HEK293 (cell line): ENCODE measurements at regions not wholly inside any gene's neighbourhood (a gene's known extent, or its start where the extent isn't known, plus 50 kb on each side); places are given as distances from the start of the nearest gene placed in this dataset.

Experiments used
- CTCF ChIA-PET: fragments of 350-600 bp; formaldehyde crosslinking; extraction: SDS; loops from one replicate; lab custom pipeline; 2021; ENCODE audit warnings: antibody characterized with exemption; lab: Yijun Ruan, JAX
- POLR2A ChIA-PET: fragments of 300-600 bp; formaldehyde crosslinking; extraction: SDS; loops from one replicate; lab custom pipeline; 2020; ENCODE audit warnings: antibody characterized with exemption, inconsistent platforms; lab: Yijun Ruan, JAX
- H3K27ac ChIP-seq: fragments of 200-500 bp; sonication (Bioruptor generic); 2 replicates; pipeline ENCODE4 v1.5.1; 2014; ENCODE audit warnings: low read depth, low read length, control low read depth, inconsistent platforms; ENCODE audit errors: extremely low read depth
- H3K36me3 ChIP-seq, 2 experiments: fragments of 200-500 bp in 1 of 2; sonication (Bioruptor generic) in 1 of 2; 1 replicate in 1 of 2; 2 replicates in 1 of 2; pipeline ENCODE4 v1.5.1; 2014 to 2017; ENCODE audit warnings: inconsistent platforms in 2 of 2, low read length in 2 of 2; ENCODE audit not compliant: control insufficient read depth in 2 of 2, insufficient read depth in 1 of 2
- H3K4me1 ChIP-seq: fragments of 200-500 bp; sonication (Bioruptor generic); 2 replicates; pipeline ENCODE4 v1.5.1; 2014; ENCODE audit warnings: mild to moderate bottlenecking, low read length, inconsistent platforms; ENCODE audit not compliant: control insufficient read depth, insufficient read depth
- H3K4me3 ChIP-seq: 2 replicates; pipeline ENCODE4 v1.5.1; 2011; ENCODE audit warnings: low read depth, mild to moderate bottlenecking, control low read depth, low read length, moderate library complexity
- H3K9me3 ChIP-seq: fragments of 200-500 bp; sonication (Bioruptor generic); 2 replicates; pipeline ENCODE4 v1.5.1; 2014; ENCODE audit warnings: low read depth, low read length, inconsistent platforms; ENCODE audit not compliant: control insufficient read depth, insufficient read depth
- EGR2 ChIP-seq: fragments of 450-650 bp; formaldehyde crosslinking; IDR thresholded peaks from 2 replicates; pipeline ENCODE4 v1.5.1; 2016; ENCODE audit warnings: low read depth, missing biosample characterization, missing genetic modification characterization
- HOXC10 ChIP-seq: sonication (generic); formaldehyde crosslinking; IDR thresholded peaks from 2 replicates; pipeline ENCODE4 v1.8.1; 2023; ENCODE audit warnings: mild to moderate bottlenecking, missing genetic modification reagents
- MEIS1 ChIP-seq: sonication (generic); formaldehyde crosslinking; IDR thresholded peaks from 2 replicates; pipeline ENCODE4 v1.8.1; 2022; ENCODE audit warnings: missing genetic modification reagents, mild to moderate bottlenecking, borderline replicate concordance
- MYNN ChIP-seq: fragments of 450-650 bp; formaldehyde crosslinking; IDR thresholded peaks from 2 replicates; pipeline ENCODE4 v1.5.1; 2016; ENCODE audit warnings: missing biosample characterization, missing genetic modification characterization, borderline replicate concordance
- PRDM1 ChIP-seq: fragments of 450-650 bp; formaldehyde crosslinking; IDR thresholded peaks from 2 replicates; pipeline ENCODE4; 2016; ENCODE audit warnings: missing biosample characterization, missing genetic modification characterization
- RBAK ChIP-seq: fragments of 450-650 bp; formaldehyde crosslinking; IDR thresholded peaks from 2 replicates; pipeline ENCODE4 v1.5.1; 2016; ENCODE audit warnings: missing biosample characterization, missing genetic modification characterization
- SP2 ChIP-seq: fragments of 450-650 bp; formaldehyde crosslinking; IDR thresholded peaks from 2 replicates; pipeline ENCODE4 v1.5.1; 2016; ENCODE audit warnings: missing biosample characterization, missing genetic modification characterization
- YY2 ChIP-seq: fragments of 450-650 bp; formaldehyde crosslinking; IDR thresholded peaks from 2 replicates; pipeline ENCODE4 v1.5.1; 2016; ENCODE audit warnings: missing biosample characterization, missing genetic modification characterization
- ZBTB21 ChIP-seq: fragments of 450-650 bp; formaldehyde crosslinking; IDR thresholded peaks from 2 replicates; pipeline ENCODE4 v1.5.1; 2017; ENCODE audit warnings: missing biosample characterization, missing genetic modification characterization
- ZFHX2 ChIP-seq: fragments of 450-650 bp; formaldehyde crosslinking; conservative IDR thresholded peaks from 2 replicates; pipeline ENCODE4 v1.5.1; 2016; ENCODE audit warnings: missing biosample characterization, missing genetic modification characterization
- ZNF138 ChIP-seq: fragments of 450-650 bp; formaldehyde crosslinking; IDR thresholded peaks from 2 replicates; pipeline ENCODE4 v1.5.1; 2016; ENCODE audit warnings: missing biosample characterization, missing genetic modification characterization, borderline replicate concordance
- ZNF146 ChIP-seq: fragments of 450-650 bp; formaldehyde crosslinking; IDR thresholded peaks from 2 replicates; pipeline ENCODE4 v1.5.1; 2016; ENCODE audit warnings: missing biosample characterization, missing genetic modification characterization
- ZNF157 ChIP-seq: fragments of 450-650 bp; formaldehyde crosslinking; IDR thresholded peaks from 2 replicates; pipeline ENCODE4 v1.5.1; 2016; ENCODE audit warnings: missing biosample characterization, missing genetic modification characterization
- ZNF24 ChIP-seq: fragments of 450-650 bp; formaldehyde crosslinking; IDR thresholded peaks from 2 replicates; pipeline ENCODE4 v1.5.1; 2016; ENCODE audit warnings: missing biosample characterization, missing genetic modification characterization
- ZNF248 ChIP-seq: fragments of 450-650 bp; formaldehyde crosslinking; IDR thresholded peaks from 2 replicates; pipeline ENCODE4 v1.5.1; 2017; ENCODE audit warnings: missing biosample characterization, missing genetic modification characterization
- ZNF366 ChIP-seq: fragments of 450-650 bp; formaldehyde crosslinking; conservative IDR thresholded peaks from 2 replicates; pipeline ENCODE4 v1.5.1; 2016; ENCODE audit warnings: missing biosample characterization, missing genetic modification characterization
- ZNF416 ChIP-seq: fragments of 450-650 bp; formaldehyde crosslinking; IDR thresholded peaks from 2 replicates; pipeline ENCODE4 v1.5.1; 2016; ENCODE audit warnings: missing biosample characterization, missing genetic modification characterization
- ZNF423 ChIP-seq: fragments of 450-650 bp; formaldehyde crosslinking; IDR thresholded peaks from 2 replicates; pipeline ENCODE4 v1.5.1; 2016; ENCODE audit warnings: missing biosample characterization, missing genetic modification characterization
- ZNF48 ChIP-seq: fragments of 450-650 bp; formaldehyde crosslinking; IDR thresholded peaks from 2 replicates; pipeline ENCODE4 v1.5.1; 2016; ENCODE audit warnings: missing biosample characterization, missing genetic modification characterization
- ZNF514 ChIP-seq: fragments of 450-650 bp; formaldehyde crosslinking; IDR thresholded peaks from 2 replicates; pipeline ENCODE4 v1.5.1; 2016; ENCODE audit warnings: missing biosample characterization, missing genetic modification characterization
- ZNF529 ChIP-seq: fragments of 450-650 bp; formaldehyde crosslinking; IDR thresholded peaks from 2 replicates; pipeline ENCODE4 v1.5.1; 2017; ENCODE audit warnings: missing genetic modification characterization, missing biosample characterization; ENCODE audit not compliant: insufficient replicate concordance
- ZNF544 ChIP-seq: fragments of 450-650 bp; formaldehyde crosslinking; IDR thresholded peaks from 2 replicates; pipeline ENCODE4 v1.5.0; 2017; ENCODE audit warnings: missing biosample characterization, missing genetic modification characterization
- ZNF621 ChIP-seq: fragments of 450-650 bp; formaldehyde crosslinking; IDR thresholded peaks from 2 replicates; pipeline ENCODE4 v1.5.1; 2017; ENCODE audit warnings: missing biosample characterization, missing genetic modification characterization
- ZNF623 ChIP-seq: fragments of 450-650 bp; formaldehyde crosslinking; IDR thresholded peaks from 2 replicates; pipeline ENCODE4 v1.5.1; 2016; ENCODE audit warnings: missing biosample characterization, missing genetic modification characterization
- ZNF830 ChIP-seq: fragments of 450-650 bp; IDR thresholded peaks from 2 replicates; pipeline ENCODE4 v1.5.0; 2018; ENCODE audit warnings: missing biosample characterization, missing genetic modification characterization, low read depth, mild to moderate bottlenecking, moderate library complexity
- ZNF837 ChIP-seq: fragments of 450-650 bp; formaldehyde crosslinking; IDR thresholded peaks from 2 replicates; pipeline ENCODE4 v1.5.1; 2016; ENCODE audit warnings: missing biosample characterization, missing genetic modification characterization
- ZSCAN16 ChIP-seq: fragments of 450-650 bp; formaldehyde crosslinking; IDR thresholded peaks from 2 replicates; pipeline ENCODE4 v1.5.1; 2016; ENCODE audit warnings: missing biosample characterization, missing genetic modification characterization
- TF ChIP-seq, protein P1 (sequence below): fragments of 450-650 bp; formaldehyde crosslinking; IDR thresholded peaks from 2 replicates; pipeline ENCODE4 v1.5.1; 2016; ENCODE audit warnings: missing biosample characterization, missing genetic modification characterization
- TF ChIP-seq, protein P2 (sequence below): fragments of 450-650 bp; formaldehyde crosslinking; IDR thresholded peaks from 2 replicates; pipeline ENCODE4 v1.5.1; 2017; ENCODE audit warnings: missing biosample characterization, missing genetic modification characterization
- TF ChIP-seq, protein P3 (sequence below): fragments of 450-650 bp; IDR thresholded peaks from 2 replicates; pipeline ENCODE4 v1.5.1; 2018; ENCODE audit warnings: missing biosample characterization, mild to moderate bottlenecking, missing genetic modification characterization
- TF ChIP-seq, protein P4 (sequence below): fragments of 450-650 bp; formaldehyde crosslinking; IDR thresholded peaks from 2 replicates; pipeline ENCODE4 v1.5.1; 2016; ENCODE audit warnings: missing biosample characterization, missing genetic modification characterization

DNA sequence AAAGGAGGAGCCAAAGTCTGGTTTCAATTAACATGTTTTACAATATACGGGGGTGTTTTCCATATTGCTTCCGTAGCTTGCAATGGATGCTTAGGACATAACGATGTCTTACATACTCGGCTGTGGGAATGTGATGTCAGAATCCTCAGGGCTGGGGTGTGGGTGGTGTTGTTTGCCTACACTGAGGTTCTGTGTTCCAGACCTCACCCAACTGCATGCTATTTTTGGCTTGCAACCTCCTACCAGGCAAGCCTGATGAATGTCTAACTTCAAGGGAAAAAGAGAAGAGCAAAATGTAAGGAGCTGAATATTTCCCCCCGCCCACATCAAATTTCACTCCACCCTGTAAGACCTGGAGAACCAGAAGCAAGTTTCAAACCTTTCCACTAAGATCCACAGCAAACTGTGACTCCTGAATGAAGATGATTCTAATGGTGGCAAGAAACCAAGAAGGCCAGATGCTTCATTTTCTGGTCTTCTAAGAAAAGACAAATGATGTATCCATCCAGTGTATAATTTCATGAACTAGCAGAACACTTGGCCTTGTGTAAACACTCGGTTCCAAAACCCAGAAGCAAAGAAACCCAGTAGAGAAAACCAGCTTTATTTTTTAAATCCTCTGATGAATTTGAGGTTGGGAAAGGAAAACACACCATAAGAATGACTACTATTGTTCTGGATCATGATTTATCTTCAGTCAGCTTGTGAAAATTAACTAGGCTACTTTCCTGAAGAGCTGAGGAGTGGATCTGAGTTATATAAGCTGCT lies 227.9 kb downstream of the DACT1 start:
- H3K27ac ChIP-seq, result no peak overlapping the region
- POLR2A ChIA-PET, result no interaction called here
- no peaks in the 10 kb centered on the region for H3K36me3 ChIP-seq
- no peak for TF ChIP-seq ZNF416 (tag by site-specific recombination)
- TF ChIP-seq, protein P1, sequence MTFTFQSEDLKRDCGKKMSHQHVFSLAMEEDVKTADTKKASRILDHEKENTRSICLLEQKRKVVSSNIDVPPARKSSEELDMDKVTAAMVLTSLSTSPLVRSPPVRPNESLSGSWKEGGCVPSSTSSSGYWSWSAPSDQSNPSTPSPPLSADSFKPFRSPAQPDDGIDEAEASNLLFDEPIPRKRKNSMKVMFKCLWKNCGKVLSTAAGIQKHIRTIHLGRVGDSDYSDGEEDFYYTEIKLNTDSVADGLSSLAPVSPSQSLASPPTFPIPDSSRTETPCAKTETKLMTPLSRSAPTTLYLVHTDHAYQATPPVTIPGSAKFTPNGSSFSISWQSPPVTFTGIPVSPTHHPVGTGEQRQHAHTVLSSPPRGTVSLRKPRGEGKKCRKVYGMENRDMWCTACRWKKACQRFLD (tag by site-specific recombination), result no peak
- no peak for TF ChIP-seq ZNF423 (tag by site-specific recombination)
- peak; percentile 79 for TF ChIP-seq EGR2 (tag by site-specific recombination)
- TF ChIP-seq ZFHX2, result peak; percentile 89
- TF ChIP-seq ZNF48 (tag by site-specific recombination), result no peak
- TF ChIP-seq, all 188 proteins: peak for 2
- H3K4me3 ChIP-seq, result no peak overlapping the region
- H3K9me3 ChIP-seq, result no peaks in the 10 kb centered on the region
- H3K4me1 ChIP-seq, result peaks cover 8% of the 10 kb centered on the region; the same call in 1 of the 2 replicates
- CTCF ChIA-PET, result interaction anchor here (0.5 to 0.9 kb wide), 3 partner anchors 11 to 254 kb away, joined by 3 to 6 read pairs (median 4); no protein-coding TSS in a partner anchor

DNA sequence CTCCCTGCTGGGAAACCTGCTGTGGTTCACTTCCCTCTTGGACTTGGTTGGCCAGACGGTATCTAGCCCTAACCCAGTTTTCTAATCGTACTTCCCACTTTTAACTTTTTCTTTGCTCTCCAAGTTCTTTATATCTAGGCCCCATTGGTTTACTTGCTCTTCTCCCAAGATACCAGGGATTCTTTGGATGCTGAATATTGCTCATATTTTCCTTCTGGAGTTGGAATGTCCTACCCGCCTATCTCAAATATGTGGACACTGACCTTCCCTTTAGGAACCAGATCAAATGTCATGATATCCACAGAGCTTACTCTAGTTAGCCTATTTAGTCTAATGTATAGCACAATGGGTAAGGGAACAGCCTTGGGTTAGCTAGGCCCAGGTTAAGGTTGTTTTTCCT lies 228.6 kb downstream of the DACT1 start:
- no peaks in the 10 kb centered on the region for H3K36me3 ChIP-seq
- ChIA-PET CTCF (interaction anchor here (0.5 to 0.9 kb wide), 3 partner anchors 10 to 253 kb away, joined by 3 to 6 read pairs (median 4); no protein-coding TSS in a partner anchor), POLR2A (no interaction called here)

DNA sequence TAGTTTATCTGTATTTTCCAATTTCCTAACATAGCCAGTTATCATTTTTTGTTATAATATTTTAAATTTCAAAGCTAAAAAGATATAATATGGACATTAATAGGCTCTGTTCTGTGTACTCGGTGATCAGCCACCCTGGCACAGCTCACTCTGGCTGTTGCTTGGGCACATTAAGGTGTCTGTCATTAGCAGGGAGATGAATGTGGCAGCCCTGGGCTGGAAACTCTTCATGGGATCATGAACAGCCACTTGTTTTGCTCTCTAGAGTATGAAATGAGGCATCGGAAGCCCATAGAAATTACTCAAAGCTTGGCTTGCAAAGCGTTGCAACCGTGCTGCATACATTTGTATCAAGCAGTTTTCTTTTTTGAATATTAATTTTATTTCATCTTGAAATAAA lies 233.2 kb downstream of the DACT1 start:
- Histone ChIP-seq H3K4me3 (no peak overlapping the region), H3K36me3 (no peaks in the 10 kb centered on the region), H3K4me1 (peaks cover 8% of the 10 kb centered on the region), H3K9me3 (no peaks in the 10 kb centered on the region), H3K27ac (no peak overlapping the region)
- ChIA-PET CTCF (interaction anchor here (0.6 kb wide), 1 partner anchor 253 kb away, joined by 3 read pairs; no protein-coding TSS in a partner anchor), POLR2A (no interaction called here)
- TF ChIP-seq ZNF157 (tag by site-specific recombination) (no peak), PRDM1 (no peak), ZNF837 (tag by site-specific recombination) (no peak), SP2 (tag by site-specific recombination) (no peak), RBAK (no peak)
- TF ChIP-seq, protein P2, sequence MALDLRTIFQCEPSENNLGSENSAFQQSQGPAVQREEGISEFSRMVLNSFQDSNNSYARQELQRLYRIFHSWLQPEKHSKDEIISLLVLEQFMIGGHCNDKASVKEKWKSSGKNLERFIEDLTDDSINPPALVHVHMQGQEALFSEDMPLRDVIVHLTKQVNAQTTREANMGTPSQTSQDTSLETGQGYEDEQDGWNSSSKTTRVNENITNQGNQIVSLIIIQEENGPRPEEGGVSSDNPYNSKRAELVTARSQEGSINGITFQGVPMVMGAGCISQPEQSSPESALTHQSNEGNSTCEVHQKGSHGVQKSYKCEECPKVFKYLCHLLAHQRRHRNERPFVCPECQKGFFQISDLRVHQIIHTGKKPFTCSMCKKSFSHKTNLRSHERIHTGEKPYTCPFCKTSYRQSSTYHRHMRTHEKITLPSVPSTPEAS (tag by site-specific recombination), result no peak
- TF ChIP-seq, protein P3, sequence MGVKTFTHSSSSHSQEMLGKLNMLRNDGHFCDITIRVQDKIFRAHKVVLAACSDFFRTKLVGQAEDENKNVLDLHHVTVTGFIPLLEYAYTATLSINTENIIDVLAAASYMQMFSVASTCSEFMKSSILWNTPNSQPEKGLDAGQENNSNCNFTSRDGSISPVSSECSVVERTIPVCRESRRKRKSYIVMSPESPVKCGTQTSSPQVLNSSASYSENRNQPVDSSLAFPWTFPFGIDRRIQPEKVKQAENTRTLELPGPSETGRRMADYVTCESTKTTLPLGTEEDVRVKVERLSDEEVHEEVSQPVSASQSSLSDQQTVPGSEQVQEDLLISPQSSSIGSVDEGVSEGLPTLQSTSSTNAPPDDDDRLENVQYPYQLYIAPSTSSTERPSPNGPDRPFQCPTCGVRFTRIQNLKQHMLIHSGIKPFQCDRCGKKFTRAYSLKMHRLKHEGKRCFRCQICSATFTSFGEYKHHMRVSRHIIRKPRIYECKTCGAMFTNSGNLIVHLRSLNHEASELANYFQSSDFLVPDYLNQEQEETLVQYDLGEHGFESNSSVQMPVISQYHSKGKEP (tag by site-specific recombination), result no peak

More for the DNA sequence above, 228.6 kb downstream of the DACT1 start:
- no peaks in the 10 kb centered on the region for H3K9me3 ChIP-seq
- H3K27ac ChIP-seq, result no peak overlapping the region
- H3K4me3 ChIP-seq, result no peak overlapping the region
- TF ChIP-seq YY2, result no peak
- no peak for TF ChIP-seq ZNF146 (tag by site-specific recombination)
- no peak for TF ChIP-seq ZNF621 (tag by site-specific recombination)
- TF ChIP-seq HOXC10 (CRISPR knock-in tag), result no peak
- no peak for TF ChIP-seq ZNF366 (tag by site-specific recombination)
- no peak for TF ChIP-seq ZNF830 (tag by site-specific recombination)
- no peak for TF ChIP-seq MEIS1 (CRISPR knock-in tag)
- no peak for TF ChIP-seq ZNF248 (tag by site-specific recombination)
- no peak for TF ChIP-seq ZNF529 (tag by site-specific recombination)
- TF ChIP-seq ZSCAN16, result no peak
- TF ChIP-seq ZBTB21 (tag by site-specific recombination), result no peak
- TF ChIP-seq ZNF623 (tag by site-specific recombination), result no peak
- TF ChIP-seq, protein P4, sequence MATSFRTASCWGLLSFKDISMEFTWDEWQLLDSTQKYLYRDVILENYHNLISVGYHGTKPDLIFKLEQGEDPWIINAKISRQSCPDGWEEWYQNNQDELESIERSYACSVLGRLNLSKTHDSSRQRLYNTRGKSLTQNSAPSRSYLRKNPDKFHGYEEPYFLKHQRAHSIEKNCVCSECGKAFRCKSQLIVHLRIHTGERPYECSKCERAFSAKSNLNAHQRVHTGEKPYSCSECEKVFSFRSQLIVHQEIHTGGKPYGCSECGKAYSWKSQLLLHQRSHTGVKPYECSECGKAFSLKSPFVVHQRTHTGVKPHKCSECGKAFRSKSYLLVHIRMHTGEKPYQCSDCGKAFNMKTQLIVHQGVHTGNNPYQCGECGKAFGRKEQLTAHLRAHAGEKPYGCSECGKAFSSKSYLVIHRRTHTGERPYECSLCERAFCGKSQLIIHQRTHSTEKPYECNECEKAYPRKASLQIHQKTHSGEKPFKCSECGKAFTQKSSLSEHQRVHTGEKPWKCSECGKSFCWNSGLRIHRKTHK (tag by site-specific recombination), result no peak
- no peak for TF ChIP-seq ZNF514 (tag by site-specific recombination)
- TF ChIP-seq ZNF544 (tag by site-specific recombination), result no peak
- no peak for TF ChIP-seq ZNF24 (tag by site-specific recombination)
- no peak for TF ChIP-seq ZNF138
- no peak for TF ChIP-seq MYNN (tag by site-specific recombination)
- H3K4me1 ChIP-seq, result peaks cover 8% of the 10 kb centered on the region; the same call in 1 of the 2 replicates
